CD14-positive monocyte (primary cell): ENCODE measurements at regions not wholly inside any gene's neighbourhood (a gene's known extent, or its start where the extent isn't known, plus 50 kb on each side); places are given as distances from the start of the nearest gene placed in this dataset.

ENCODE experiments used
- DNase-seq, 3 donors: peaks; one replicate each; pipeline ENCODE4 v3.0.0-alpha.2; 2011 to 2022
- H2AFZ ChIP-seq: 2 replicates; pipeline ENCODE4 v1.6.0; 2012; ENCODE audit warnings: mild to moderate bottlenecking, low read depth, low read length, inconsistent platforms; ENCODE audit not compliant: insufficient read depth, poor library complexity, severe bottlenecking
- H3K27ac ChIP-seq, 2 donors: 1 replicate in 1 of 2; 2 replicates in 1 of 2; pipeline ENCODE4 v1.5.1; 2012 to 2013; ENCODE audit warnings: low read length in 2 of 2, control low read depth in 1 of 2, inconsistent platforms in 1 of 2, low read depth in 1 of 2, mild to moderate bottlenecking in 1 of 2
- H3K27me3 ChIP-seq, 2 donors: one replicate each; pipeline versions ENCODE4 v1.6.0 to v1.6.1; 2011 to 2013; ENCODE audit warnings: low read length in 2 of 2; ENCODE audit not compliant: control insufficient read depth in 2 of 2, insufficient read depth in 2 of 2
- H3K36me3 ChIP-seq, 2 donors: replicated peaks in 1 of 2; 1 replicate in 1 of 2; 2 replicates in 1 of 2; pipeline versions ENCODE4 v1.5.1 to v1.6.1; 2012 to 2013; ENCODE audit warnings: low read length in 2 of 2, control low read depth in 1 of 2, inconsistent platforms in 1 of 2, mild to moderate bottlenecking in 1 of 2; ENCODE audit not compliant: insufficient read depth in 2 of 2, control insufficient read depth in 1 of 2
- H3K4me1 ChIP-seq, 2 donors: 1 replicate in 1 of 2; 2 replicates in 1 of 2; pipeline versions ENCODE4 v1.5.1 to v1.6.1; 2012 to 2013; ENCODE audit warnings: low read length in 2 of 2, control low read depth in 1 of 2, inconsistent platforms in 1 of 2, mild to moderate bottlenecking in 1 of 2, moderate library complexity in 1 of 2; ENCODE audit not compliant: insufficient read depth in 2 of 2, control insufficient read depth in 1 of 2
- H3K4me2 ChIP-seq: replicated peaks from 2 replicates; pipeline ENCODE3; 2012; ENCODE audit warnings: low read length, moderate library complexity, mild to moderate bottlenecking; ENCODE audit not compliant: poor library complexity, severe bottlenecking; ENCODE audit errors: extremely low read depth
- H3K4me3 ChIP-seq, 3 experiments: fragments of 200-600 bp in 1 of 3; sonication (generic) in 1 of 3; replicated peaks in 1 of 3; 1 replicate in 2 of 3; 2 replicates in 1 of 3; pipeline ENCODE4 v1.5.1; 2011 to 2013; ENCODE audit warnings: low read length in 3 of 3, mild to moderate bottlenecking in 3 of 3, control low read depth in 2 of 3, low read depth in 2 of 3, inconsistent platforms in 1 of 3, moderate library complexity in 1 of 3
- H3K79me2 ChIP-seq: 2 replicates; pipeline ENCODE4 v1.6.0; 2012; ENCODE audit warnings: mild to moderate bottlenecking, control low read depth, inconsistent platforms, low read length, moderate library complexity; ENCODE audit not compliant: insufficient read depth
- H3K9ac ChIP-seq: 2 replicates; pipeline ENCODE4 v1.6.0; 2017; ENCODE audit warnings: low read length, mild to moderate bottlenecking; ENCODE audit not compliant: insufficient read depth, poor library complexity, severe bottlenecking
- H3K9me3 ChIP-seq, 2 donors: replicated peaks in 1 of 2; 1 replicate in 1 of 2; 2 replicates in 1 of 2; pipeline versions ENCODE4 v1.5.1 to v1.6.1; 2012 to 2013; ENCODE audit warnings: low read length in 2 of 2, control low read depth in 1 of 2; ENCODE audit not compliant: control insufficient read depth in 1 of 2, insufficient read depth in 1 of 2
- H4K20me1 ChIP-seq: 2 replicates; pipeline ENCODE4 v1.6.0; 2012; ENCODE audit warnings: mild to moderate bottlenecking, low read length, control low read depth, moderate library complexity; ENCODE audit not compliant: insufficient read depth
- H3K27ac Mint-ChIP-seq, 7 donors: one replicate each; pipeline ENCODE4 v1.8.0; 2020; ENCODE audit warnings: mild to moderate bottlenecking in 7 of 7, mixed read lengths in 7 of 7, moderate library complexity in 6 of 7, inconsistent platforms in 2 of 7
- H3K27me3 Mint-ChIP-seq, 3 donors: one replicate each; pipeline ENCODE4 v1.8.0; 2021 to 2022; ENCODE audit warnings: low read depth in 3 of 3, mild to moderate bottlenecking in 3 of 3, mixed read lengths in 3 of 3, moderate library complexity in 3 of 3, inconsistent platforms in 1 of 3
- H3K36me3 Mint-ChIP-seq, 2 donors: one replicate each; pipeline ENCODE4 v1.8.0; 2020; ENCODE audit warnings: mixed read lengths in 2 of 2, inconsistent platforms in 1 of 2, mild to moderate bottlenecking in 1 of 2
- H3K4me1 Mint-ChIP-seq: one replicate; pipeline ENCODE4 v1.8.0; 2020; ENCODE audit warnings: mild to moderate bottlenecking, mixed read lengths
- H3K4me3 Mint-ChIP-seq, 2 donors: one replicate each; pipeline ENCODE4 v1.8.0; 2020; ENCODE audit warnings: mild to moderate bottlenecking in 2 of 2, mixed read lengths in 2 of 2, moderate library complexity in 1 of 2
- H3K9me3 Mint-ChIP-seq, 7 donors: one replicate each; pipeline ENCODE4 v1.8.0; 2020 to 2022; ENCODE audit warnings: mixed read lengths in 7 of 7, mild to moderate bottlenecking in 6 of 7, moderate library complexity in 6 of 7, inconsistent platforms in 2 of 7
- WGBS: methylation state at CpG from one replicate; pipeline ENCODE4 v1.1.5; 2013; ENCODE audit warnings: missing lambda C conversion rate; ENCODE audit not compliant: insufficient coverage; 5-methylcytosine and 5-hydroxymethylcytosine counted together
- intact Hi-C, 2 donors: fragments of 100-400 bp; cut with micrococcal nuclease; formaldehyde crosslinking; loops; one replicate each; pipeline versions ENCODE4 v1.15.0 to v1.15.1; 2023
- TF ChIP-seq, protein P1 (sequence below): fragments of 200-600 bp; IDR thresholded peaks from one replicate; pipeline ENCODE4 v1.8.0; 2022; ENCODE audit warnings: antibody characterized with exemption, mild to moderate bottlenecking

DNA sequence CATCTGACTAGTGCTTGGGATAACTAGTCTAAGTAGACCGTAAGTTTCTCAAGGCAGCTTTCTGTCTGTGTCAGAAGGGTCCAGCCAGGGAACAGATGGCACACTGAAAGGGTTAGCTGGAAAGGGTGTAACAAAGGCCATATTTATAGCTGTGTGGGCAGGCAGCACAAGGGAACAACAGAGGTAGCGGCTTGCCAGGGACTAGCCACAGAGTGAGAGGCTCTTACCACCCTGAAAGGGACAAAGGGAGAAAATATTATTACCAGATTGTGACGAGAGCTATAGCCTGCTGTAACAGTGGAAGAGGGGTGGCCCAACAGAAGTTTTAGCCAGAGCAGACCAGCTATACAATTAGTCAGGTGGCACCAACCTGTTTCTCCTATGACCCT is 129.4 kb downstream of the CCDC34 start:
- Histone ChIP-seq H3K9me3 (no peaks in the 10 kb centered on the region), H3K4me2 (no peak overlapping the region), H3K36me3 (no peaks in the 10 kb centered on the region), H3K9ac (no peak overlapping the region), H2AFZ (no peak overlapping the region), H3K27ac (no peak overlapping the region), H3K27me3 (no peaks in the 10 kb centered on the region), H3K4me1 (no peaks in the 10 kb centered on the region), H3K4me3 (no peak overlapping the region), H3K79me2 (no peaks in the 10 kb centered on the region), H4K20me1 (no peaks in the 10 kb centered on the region)
- H3K27ac Mint-ChIP-seq, result no peak overlapping the region
- DNase-seq, result no peak
- peaks cover 0 to 2% (median 1%) of the 10 kb centered on the region in 3 donors for H3K27me3 Mint-ChIP-seq
- H3K4me3 Mint-ChIP-seq, result no peak overlapping the region
- H3K9me3 Mint-ChIP-seq, result peaks cover 0 to 10% (median 2%) of the 10 kb centered on the region in 7 donors
- TF ChIP-seq, protein P1, sequence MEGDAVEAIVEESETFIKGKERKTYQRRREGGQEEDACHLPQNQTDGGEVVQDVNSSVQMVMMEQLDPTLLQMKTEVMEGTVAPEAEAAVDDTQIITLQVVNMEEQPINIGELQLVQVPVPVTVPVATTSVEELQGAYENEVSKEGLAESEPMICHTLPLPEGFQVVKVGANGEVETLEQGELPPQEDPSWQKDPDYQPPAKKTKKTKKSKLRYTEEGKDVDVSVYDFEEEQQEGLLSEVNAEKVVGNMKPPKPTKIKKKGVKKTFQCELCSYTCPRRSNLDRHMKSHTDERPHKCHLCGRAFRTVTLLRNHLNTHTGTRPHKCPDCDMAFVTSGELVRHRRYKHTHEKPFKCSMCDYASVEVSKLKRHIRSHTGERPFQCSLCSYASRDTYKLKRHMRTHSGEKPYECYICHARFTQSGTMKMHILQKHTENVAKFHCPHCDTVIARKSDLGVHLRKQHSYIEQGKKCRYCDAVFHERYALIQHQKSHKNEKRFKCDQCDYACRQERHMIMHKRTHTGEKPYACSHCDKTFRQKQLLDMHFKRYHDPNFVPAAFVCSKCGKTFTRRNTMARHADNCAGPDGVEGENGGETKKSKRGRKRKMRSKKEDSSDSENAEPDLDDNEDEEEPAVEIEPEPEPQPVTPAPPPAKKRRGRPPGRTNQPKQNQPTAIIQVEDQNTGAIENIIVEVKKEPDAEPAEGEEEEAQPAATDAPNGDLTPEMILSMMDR, result no peak
- H3K36me3 Mint-ChIP-seq, result no peaks in the 10 kb centered on the region
- no peaks in the 10 kb centered on the region for H3K4me1 Mint-ChIP-seq
- WGBS, result 94% methylated on average over 2 of the region's 3 CpGs
- intact Hi-C loops, result no loop called here

DNA sequence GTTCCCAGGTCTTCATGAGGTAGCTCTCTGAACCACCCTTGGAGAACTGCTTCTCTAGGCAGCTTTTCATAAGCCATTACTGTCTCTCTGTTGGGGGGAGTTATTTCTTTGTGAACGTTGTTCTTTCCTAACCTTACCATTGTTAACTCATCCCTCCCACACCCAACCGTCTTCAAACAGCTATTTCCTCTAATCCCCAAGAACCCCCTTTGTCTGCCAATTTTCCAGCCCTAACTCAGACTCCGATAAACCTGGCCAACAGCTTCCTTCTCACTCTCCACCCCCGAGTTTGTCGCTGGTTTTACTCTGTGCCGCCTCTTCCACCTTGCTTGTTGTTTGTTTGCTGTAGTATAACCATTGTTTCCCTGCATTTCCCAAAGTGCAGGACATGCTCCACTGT is 131.5 kb downstream of the CCDC34 start:
- no peak overlapping the region for H3K4me2 ChIP-seq
- no peak overlapping the region for H2AFZ ChIP-seq
- no peaks in the 10 kb centered on the region for H3K79me2 ChIP-seq
- no peaks in the 10 kb centered on the region for H3K4me1 Mint-ChIP-seq
- WGBS, result 20% methylated on average over 2 of the region's 6 CpGs
- TF ChIP-seq, protein P1, result no peak
- H3K36me3 ChIP-seq, result no peaks in the 10 kb centered on the region
- peaks cover 0 to 10% (median 2%) of the 10 kb centered on the region in 7 donors for H3K9me3 Mint-ChIP-seq
- no peaks in the 10 kb centered on the region for H3K4me1 ChIP-seq
- H3K27ac ChIP-seq, result no peak overlapping the region
- H3K27me3 ChIP-seq, result no peaks in the 10 kb centered on the region
- no peaks in the 10 kb centered on the region for H3K9me3 ChIP-seq
- H3K4me3 ChIP-seq, result no peak overlapping the region
- peaks cover 0 to 3% (median 1%) of the 10 kb centered on the region in 3 donors for H3K27me3 Mint-ChIP-seq
- DNase-seq, result no peak
- H3K27ac Mint-ChIP-seq, result no peak overlapping the region
- H3K9ac ChIP-seq, result no peak overlapping the region
- no peaks in the 10 kb centered on the region for H4K20me1 ChIP-seq
- intact Hi-C loops, result no loop called here
- peak overlapping the region in 1 of 2 donors; percentile 6 for H3K4me3 Mint-ChIP-seq
- no peaks in the 10 kb centered on the region for H3K36me3 Mint-ChIP-seq
